Heart left ventricle (tissue), 13 donors: ENCODE measurements at regions not wholly inside any gene's neighbourhood (a gene's known extent, or its start where the extent isn't known, plus 50 kb on each side); places are given as distances from the start of the nearest gene placed in this dataset.

ENCODE experiments used
- POLR2A ChIP-seq, 2 donors: fragments of 450-650 bp; IDR thresholded peaks; one replicate each; pipeline ENCODE4 v1.6.1; 2017; ENCODE audit warnings: antibody characterized with exemption in 2 of 2, mild to moderate bottlenecking in 2 of 2, moderate library complexity in 2 of 2
- TF ChIP-seq, protein P1 (sequence below), 12 donors: fragments of 200-600 bp; sonication (generic) in 4 of 12; IDR thresholded peaks; one replicate each; pipeline versions ENCODE4 v1.5.0 to v1.8.0; 2018 to 2022; ENCODE audit warnings: antibody characterized with exemption in 12 of 12, mild to moderate bottlenecking in 5 of 12
- donor health status: ischemic (EF 13 %, LVEDD 7.1; RV severe dilation, severe dysfunction).
- donor health status: DM: no; HTN: yes; CAD: no.
- donor health status: DM: no; HTN: no; CAD: no.
- donor health status: ischemic (EF 25% LVEDD 6.9; RV normal size, moderate dysfunction).
- donor health status: ischemic (EF 25% LVEDD 5.7; RV mildly dilated, moderate dysfunction).
- donor health status: ischemic (EF 35%, LVEDD 5.7; RV mildly dilated, moderate dysfunction).
- donor health status: nonischemic (EF 11% LVEDD 7.7; RV severe dilation, severe dysfunction).
- donor health status: DM: yes; HTN: yes; CAD: no.
- donor health status: PGD.
- donor health status: ischemic (EF 29% LVEDD 5.4; RV normal size, mild dysfunction).
- donor health status: nonischemic (EF 23%, LVEDD 6.1; RV moderate dilation, normal function).

DNA sequence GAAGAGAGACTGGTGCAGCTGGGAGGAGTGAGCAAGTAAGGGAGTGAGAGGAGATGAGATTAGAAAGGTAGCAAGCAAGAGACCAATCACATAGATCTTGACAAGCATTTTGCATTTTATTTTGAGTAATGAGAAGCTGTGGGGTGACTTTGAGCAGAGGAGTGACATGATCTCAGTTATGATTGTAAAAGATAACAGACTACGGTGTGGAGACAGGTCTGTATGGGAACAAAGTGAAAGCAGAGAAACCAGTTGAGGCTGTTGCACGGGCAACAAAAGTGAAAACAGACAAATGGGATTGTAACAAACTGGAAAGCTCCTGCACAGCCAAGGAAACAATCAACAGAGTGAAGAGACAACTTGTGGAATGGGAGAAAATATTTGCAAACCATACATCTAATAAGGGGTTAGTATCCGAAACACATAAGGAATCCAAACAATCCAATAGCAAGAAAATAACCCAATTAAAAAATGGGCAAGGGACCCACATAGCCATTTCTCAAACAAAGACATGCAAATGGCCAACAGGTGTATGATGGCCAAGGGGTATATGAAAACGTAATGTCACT is 68.4 kb downstream of the SNRPE start:
- TF ChIP-seq, protein P1, sequence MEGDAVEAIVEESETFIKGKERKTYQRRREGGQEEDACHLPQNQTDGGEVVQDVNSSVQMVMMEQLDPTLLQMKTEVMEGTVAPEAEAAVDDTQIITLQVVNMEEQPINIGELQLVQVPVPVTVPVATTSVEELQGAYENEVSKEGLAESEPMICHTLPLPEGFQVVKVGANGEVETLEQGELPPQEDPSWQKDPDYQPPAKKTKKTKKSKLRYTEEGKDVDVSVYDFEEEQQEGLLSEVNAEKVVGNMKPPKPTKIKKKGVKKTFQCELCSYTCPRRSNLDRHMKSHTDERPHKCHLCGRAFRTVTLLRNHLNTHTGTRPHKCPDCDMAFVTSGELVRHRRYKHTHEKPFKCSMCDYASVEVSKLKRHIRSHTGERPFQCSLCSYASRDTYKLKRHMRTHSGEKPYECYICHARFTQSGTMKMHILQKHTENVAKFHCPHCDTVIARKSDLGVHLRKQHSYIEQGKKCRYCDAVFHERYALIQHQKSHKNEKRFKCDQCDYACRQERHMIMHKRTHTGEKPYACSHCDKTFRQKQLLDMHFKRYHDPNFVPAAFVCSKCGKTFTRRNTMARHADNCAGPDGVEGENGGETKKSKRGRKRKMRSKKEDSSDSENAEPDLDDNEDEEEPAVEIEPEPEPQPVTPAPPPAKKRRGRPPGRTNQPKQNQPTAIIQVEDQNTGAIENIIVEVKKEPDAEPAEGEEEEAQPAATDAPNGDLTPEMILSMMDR (IDR thresholded peaks at IDR 0.05) = no peak
- no peak for TF ChIP-seq POLR2A (IDR thresholded peaks at IDR 0.05)
